Smooth muscle cell (in vitro differentiated cells): ENCODE measurements at regions not wholly inside any gene's neighbourhood (a gene's known extent, or its start where the extent isn't known, plus 50 kb on each side); places are given as distances from the start of the nearest gene placed in this dataset.

Source experiments
- DNase-seq: peaks from one replicate; lab custom pipeline; 2025; ENCODE audit not compliant: unreplicated experiment; lab: John Stamatoyannopoulos, UW
- H2AFZ ChIP-seq: fragments of 200-600 bp; sonication (generic); 2 replicates; pipeline ENCODE4 v1.6.0; 2016; ENCODE audit warnings: antibody characterized with exemption, low read depth, mild to moderate bottlenecking
- H3F3A ChIP-seq: fragments of 200-600 bp; sonication (generic); 2 replicates; pipeline ENCODE4 v1.6.0; 2017; ENCODE audit warnings: antibody characterized with exemption, low read depth
- H3K27ac ChIP-seq: fragments of 200-600 bp; sonication (generic); 2 replicates; pipeline ENCODE4 v1.5.1; 2016; ENCODE audit warnings: low read depth, mild to moderate bottlenecking
- H3K27me3 ChIP-seq: fragments of 200-600 bp; sonication (generic); 2 replicates; pipeline ENCODE4 v1.6.1; 2016; ENCODE audit warnings: low read depth, mild to moderate bottlenecking
- H3K36me3 ChIP-seq: fragments of 200-600 bp; sonication (generic); 2 replicates; pipeline ENCODE4 v1.5.1; 2016; ENCODE audit warnings: low read depth
- H3K4me1 ChIP-seq: fragments of 200-600 bp; sonication (generic); 2 replicates; pipeline ENCODE4 v1.5.1; 2016; ENCODE audit warnings: low read depth
- H3K4me2 ChIP-seq: fragments of 200-600 bp; sonication (generic); 2 replicates; pipeline ENCODE4 v1.6.0; 2016; ENCODE audit warnings: mild to moderate bottlenecking
- H3K4me3 ChIP-seq: fragments of 200-600 bp; sonication (generic); 2 replicates; pipeline ENCODE4 v1.5.1; 2016; ENCODE audit warnings: mild to moderate bottlenecking
- H3K79me2 ChIP-seq: fragments of 200-600 bp; sonication (generic); 2 replicates; pipeline ENCODE4 v1.6.0; 2016; ENCODE audit warnings: low read depth, mild to moderate bottlenecking
- H3K9ac ChIP-seq: fragments of 200-600 bp; sonication (generic); 2 replicates; pipeline ENCODE4 v1.6.0; 2016; ENCODE audit warnings: low read depth
- H3K9me3 ChIP-seq: fragments of 200-600 bp; sonication (generic); replicated peaks from 2 replicates; pipeline ENCODE4 v1.5.1; 2016; ENCODE audit warnings: low read depth
- H4K20me1 ChIP-seq: fragments of 200-600 bp; sonication (generic); 2 replicates; pipeline ENCODE4 v1.6.0; 2016; ENCODE audit warnings: low read depth
- CTCF ChIP-seq: fragments of 200-600 bp; sonication (generic); IDR thresholded peaks from 2 replicates; pipeline ENCODE4 v1.5.1; 2017; ENCODE audit warnings: borderline replicate concordance, mild to moderate bottlenecking, antibody characterized with exemption; ENCODE audit not compliant: insufficient read depth, poor library complexity, severe bottlenecking
- WGBS: methylation state at CpG from one replicate; pipeline ENCODE4 v1.1.7; 2016; ENCODE audit warnings: low lambda C conversion rate; 5-methylcytosine and 5-hydroxymethylcytosine counted together

- no peak for DNase-seq
- Histone ChIP-seq H3K27ac (no peak overlapping the region), H3K4me1 (no peaks in the 10 kb centered on the region), H3K4me3 (no peak overlapping the region), H3F3A (no peaks in the 10 kb centered on the region), H2AFZ (no peak overlapping the region), H3K9me3 (no peaks in the 10 kb centered on the region), H3K4me2 (no peak overlapping the region), H3K27me3 (no peaks in the 10 kb centered on the region), H4K20me1 (no peaks in the 10 kb centered on the region), H3K79me2 (no peaks in the 10 kb centered on the region), H3K36me3 (no peaks in the 10 kb centered on the region), H3K9ac (no peak overlapping the region)
- TF ChIP-seq CTCF = no peak
- 90% methylated on average over 10 of the region's 10 CpGs for WGBS
Observed at GRCh38 chr5:5793242-5794117, 371.0 kb downstream of the ICE1 start.

GRCh38 chr5:5792106-5792505 lies 369.6 kb downstream of the ICE1 start:
- no peaks in the 10 kb centered on the region for H3K27me3 ChIP-seq
- no peaks in the 10 kb centered on the region for H3K79me2 ChIP-seq
- H3F3A ChIP-seq = no peaks in the 10 kb centered on the region
- no peak overlapping the region for H3K4me2 ChIP-seq
- no peak overlapping the region for H3K4me3 ChIP-seq
- no peaks in the 10 kb centered on the region for H3K4me1 ChIP-seq
- DNase-seq = no peak
- no peak overlapping the region for H3K27ac ChIP-seq
- no peak for TF ChIP-seq CTCF
- no peak overlapping the region for H3K9ac ChIP-seq
- no peaks in the 10 kb centered on the region for H3K36me3 ChIP-seq
- WGBS = 89% methylated on average over 1 of the region's 1 CpG
- no peak overlapping the region for H2AFZ ChIP-seq
- no peaks in the 10 kb centered on the region for H3K9me3 ChIP-seq
- no peaks in the 10 kb centered on the region for H4K20me1 ChIP-seq

- no peak for DNase-seq
- no peaks in the 10 kb centered on the region for H3K4me1 ChIP-seq
- WGBS = 93% methylated on average over 5 of the region's 5 CpGs
Observed at GRCh38 chr5:5788793-5789192, 366.3 kb downstream of the ICE1 start.

More at GRCh38 chr5:5788793-5789192, 366.3 kb downstream of the ICE1 start:
- no peak for TF ChIP-seq CTCF
- no peak overlapping the region for H2AFZ ChIP-seq
- H3K4me3 ChIP-seq = no peak overlapping the region
- no peaks in the 10 kb centered on the region for H3K36me3 ChIP-seq
- H3K79me2 ChIP-seq = no peaks in the 10 kb centered on the region
- H3K9me3 ChIP-seq = no peaks in the 10 kb centered on the region
- H3K27ac ChIP-seq = no peak overlapping the region
- H3K9ac ChIP-seq = no peak overlapping the region
- H3K27me3 ChIP-seq = no peaks in the 10 kb centered on the region
- no peak overlapping the region for H3K4me2 ChIP-seq
- no peaks in the 10 kb centered on the region for H4K20me1 ChIP-seq
- no peaks in the 10 kb centered on the region for H3F3A ChIP-seq
